GM21360 (cell line): ENCODE measurements at regions not wholly inside any gene's neighbourhood (a gene's known extent, or its start where the extent isn't known, plus 50 kb on each side); places are given as distances from the start of the nearest gene placed in this dataset.
"Not testable (repeated sequence)": the region's sequence is repeated elsewhere in the genome, so short reads cannot be mapped to it uniquely, and the experiment has no call there.

Experiments
- ATAC-seq: cut with Tn5 transposase; IDR thresholded peaks from one replicate; pipeline ENCODE4 v1.9.1; 2021; ENCODE audit warnings: mild to moderate bottlenecking, moderate library complexity; ENCODE audit not compliant: unreplicated experiment

GRCh38 chr16:76797457-76797856, 393.5 kb upstream of the MON1B start:
- ATAC-seq = no peak

GRCh38 chr16:76800196-76800595, 390.8 kb upstream of the MON1B start:
- no peak for ATAC-seq

- no peak for ATAC-seq
These were observed 389.6 kb upstream of the MON1B start for GRCh38 chr16:76801357-76801756.

GRCh38 chr16:76816475-76816874, 374.5 kb upstream of the MON1B start:
- no peak for ATAC-seq

GRCh38 chr16:76818606-76819181, 372.3 kb upstream of the MON1B start:
- ATAC-seq = no peak

- ATAC-seq = no peak
These were observed 371.6 kb upstream of the MON1B start for GRCh38 chr16:76819226-76819916.

- ATAC-seq = no peak
These were observed 366.8 kb upstream of the MON1B start for GRCh38 chr16:76824221-76824620.

GRCh38 chr16:76824791-76825190, 366.2 kb upstream of the MON1B start:
- no peak for ATAC-seq

- no peak for ATAC-seq
These were observed 355.7 kb upstream of the MON1B start for GRCh38 chr16:76835339-76835738.

- ATAC-seq = no peak
These were observed 355.1 kb upstream of the MON1B start for GRCh38 chr16:76835779-76836300.

- ATAC-seq = no peak
These were observed 353.1 kb upstream of the MON1B start for GRCh38 chr16:76837872-76838271.

- no peak for ATAC-seq
These were observed 336.8 kb upstream of the MON1B start for GRCh38 chr16:76854234-76854633.

- no peak for ATAC-seq
These were observed 334.9 kb upstream of the MON1B start for GRCh38 chr16:76856112-76856511.

GRCh38 chr16:76857402-76857801, 333.6 kb upstream of the MON1B start:
- ATAC-seq = no peak

- no peak for ATAC-seq
These were observed 328.1 kb upstream of the MON1B start for GRCh38 chr16:76862901-76863300.

GRCh38 chr16:76866994-76867393, 324.0 kb upstream of the MON1B start:
- ATAC-seq = no peak

GRCh38 chr16:76875898-76876297, 315.1 kb upstream of the MON1B start:
- ATAC-seq = no peak

- ATAC-seq = no peak
These were observed 311.6 kb upstream of the MON1B start for GRCh38 chr16:76879420-76879819.

- not testable (repeated sequence) for ATAC-seq
These were observed 310.5 kb upstream of the MON1B start for GRCh38 chr16:76880523-76880922.

GRCh38 chr16:76882105-76882504, 308.9 kb upstream of the MON1B start:
- ATAC-seq = no peak

- no peak for ATAC-seq
These were observed 307.9 kb upstream of the MON1B start for GRCh38 chr16:76883076-76883475.

- ATAC-seq = no peak
These were observed 305.0 kb upstream of the MON1B start for GRCh38 chr16:76885776-76886537.
